Adrenal gland (tissue), 5 donors: ENCODE measurements at regions not wholly inside any gene's neighbourhood (a gene's known extent, or its start where the extent isn't known, plus 50 kb on each side); places are given as distances from the start of the nearest gene placed in this dataset.

Experiments used
- CTCF ChIP-seq, 6 experiments: fragments of 450-650 bp in 4 of 6; fragments of 200-600 bp in 2 of 6; sonication (generic) in 1 of 6; IDR thresholded peaks; 1 replicate in 5 of 6; 2 replicates in 1 of 6; pipeline versions ENCODE4 v1.5.1 to v1.8.0; 2016 to 2021; ENCODE audit warnings: antibody characterized with exemption in 6 of 6, mild to moderate bottlenecking in 2 of 6, moderate library complexity in 1 of 6
- POLR2A ChIP-seq, 2 donors: fragments of 450-650 bp; IDR thresholded peaks; one replicate each; pipeline ENCODE4 v1.6.1; 2017; ENCODE audit warnings: antibody characterized with exemption in 2 of 2, mild to moderate bottlenecking in 2 of 2, moderate library complexity in 1 of 2
- donor health status: DM: no; HTN: no; CAD: no.

- TF ChIP-seq CTCF (IDR thresholded peaks at IDR 0.05), result no peak
- TF ChIP-seq POLR2A (IDR thresholded peaks at IDR 0.05), result no peak
These were observed 299.2 kb downstream of the LRIG3 start for GRCh38 chr12:58621126-58621525.
